Neural crest cell (in vitro differentiated cells): ENCODE measurements at regions not wholly inside any gene's neighbourhood (a gene's known extent, or its start where the extent isn't known, plus 50 kb on each side); places are given as distances from the start of the nearest gene placed in this dataset.

Source experiments
- DNase-seq: peaks from one replicate; pipeline ENCODE4 v3.0.0; 2021; ENCODE audit warnings: low read depth, mixed read lengths, low spot score
- H3K27ac Mint-ChIP-seq: one replicate; pipeline ENCODE4 v1.8.0; 2021; ENCODE audit warnings: mild to moderate bottlenecking, mixed read lengths; ENCODE audit not compliant: unreplicated experiment
- H3K27me3 Mint-ChIP-seq: 2 replicates; pipeline ENCODE4 v1.8.0; 2021; ENCODE audit warnings: low read depth, mild to moderate bottlenecking, mixed read lengths
- H3K36me3 Mint-ChIP-seq: 2 replicates; pipeline ENCODE4 v1.8.0; 2021; ENCODE audit warnings: low read depth, mild to moderate bottlenecking, mixed read lengths
- H3K4me1 Mint-ChIP-seq: 2 replicates; pipeline ENCODE4 v1.8.0; 2021; ENCODE audit warnings: mixed read lengths
- H3K4me3 Mint-ChIP-seq: one replicate; pipeline ENCODE4 v1.8.0; 2021; ENCODE audit warnings: mild to moderate bottlenecking, mixed read lengths
- H3K9me3 Mint-ChIP-seq: 2 replicates; pipeline ENCODE4 v1.8.0; 2021; ENCODE audit warnings: mixed read lengths
- TF ChIP-seq, protein P1 (sequence below): fragments of 200-600 bp; sonication (generic); conservative IDR thresholded peaks from 2 replicates; pipeline ENCODE4 v1.5.0; 2021; ENCODE audit warnings: antibody characterized with exemption, mild to moderate bottlenecking

DNA sequence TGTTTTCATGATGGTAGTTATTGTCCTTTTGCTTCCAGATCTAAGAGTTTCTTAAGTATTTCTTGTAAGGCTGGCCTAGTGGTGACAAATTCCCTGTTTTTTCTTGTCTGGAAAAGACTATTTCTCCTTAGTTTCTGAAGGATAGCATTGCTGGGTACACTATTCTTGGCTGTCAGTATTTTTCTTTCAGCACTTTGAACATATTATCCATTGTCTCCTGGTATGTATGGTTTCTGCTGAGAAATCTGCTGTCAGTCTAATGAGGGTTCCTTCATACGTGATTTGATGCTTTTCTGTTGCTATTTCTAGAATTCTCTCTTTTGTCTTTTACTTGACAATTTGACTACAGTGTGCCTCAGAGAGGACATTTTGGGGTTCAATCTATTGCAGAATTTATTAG lies 134.3 kb downstream of the CGGBP1 start:
- Mint-ChIP-seq H3K9me3 (peaks cover 11% of the 10 kb centered on the region), H3K27me3 (peaks cover 5% of the 10 kb centered on the region), H3K27ac (no peak overlapping the region), H3K36me3 (peaks cover 2% of the 10 kb centered on the region), H3K4me1 (no peaks in the 10 kb centered on the region), H3K4me3 (no peak overlapping the region)
- TF ChIP-seq, protein P1, sequence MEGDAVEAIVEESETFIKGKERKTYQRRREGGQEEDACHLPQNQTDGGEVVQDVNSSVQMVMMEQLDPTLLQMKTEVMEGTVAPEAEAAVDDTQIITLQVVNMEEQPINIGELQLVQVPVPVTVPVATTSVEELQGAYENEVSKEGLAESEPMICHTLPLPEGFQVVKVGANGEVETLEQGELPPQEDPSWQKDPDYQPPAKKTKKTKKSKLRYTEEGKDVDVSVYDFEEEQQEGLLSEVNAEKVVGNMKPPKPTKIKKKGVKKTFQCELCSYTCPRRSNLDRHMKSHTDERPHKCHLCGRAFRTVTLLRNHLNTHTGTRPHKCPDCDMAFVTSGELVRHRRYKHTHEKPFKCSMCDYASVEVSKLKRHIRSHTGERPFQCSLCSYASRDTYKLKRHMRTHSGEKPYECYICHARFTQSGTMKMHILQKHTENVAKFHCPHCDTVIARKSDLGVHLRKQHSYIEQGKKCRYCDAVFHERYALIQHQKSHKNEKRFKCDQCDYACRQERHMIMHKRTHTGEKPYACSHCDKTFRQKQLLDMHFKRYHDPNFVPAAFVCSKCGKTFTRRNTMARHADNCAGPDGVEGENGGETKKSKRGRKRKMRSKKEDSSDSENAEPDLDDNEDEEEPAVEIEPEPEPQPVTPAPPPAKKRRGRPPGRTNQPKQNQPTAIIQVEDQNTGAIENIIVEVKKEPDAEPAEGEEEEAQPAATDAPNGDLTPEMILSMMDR, result no peak
- DNase-seq, result no peak

DNA sequence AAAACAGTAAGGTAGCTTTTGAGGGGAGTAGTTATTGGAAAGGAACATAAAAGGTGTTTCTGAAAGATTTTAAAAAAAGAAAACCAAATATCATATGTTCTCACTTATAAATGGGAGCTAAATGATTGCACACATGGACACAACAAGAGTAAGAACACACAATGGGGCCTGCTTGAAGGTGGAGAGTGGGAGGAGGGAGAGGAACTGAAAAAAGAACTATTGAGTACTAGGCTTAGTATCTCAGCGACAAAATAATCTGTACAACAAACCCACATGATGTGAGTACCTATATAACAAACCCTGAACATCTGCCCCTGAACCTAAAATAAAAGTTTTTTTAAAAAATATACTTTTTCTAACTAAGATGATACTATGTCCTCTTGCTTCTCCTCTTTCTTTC lies 138.3 kb downstream of the CGGBP1 start:
- peaks cover 23% of the 10 kb centered on the region for H3K9me3 Mint-ChIP-seq
- TF ChIP-seq, protein P1, result no peak
- H3K4me3 Mint-ChIP-seq, result no peak overlapping the region
- H3K27ac Mint-ChIP-seq, result no peak overlapping the region
- DNase-seq, result no peak
- peaks cover 2% of the 10 kb centered on the region for H3K36me3 Mint-ChIP-seq
- no peaks in the 10 kb centered on the region for H3K4me1 Mint-ChIP-seq
- peaks cover 8% of the 10 kb centered on the region for H3K27me3 Mint-ChIP-seq

DNA sequence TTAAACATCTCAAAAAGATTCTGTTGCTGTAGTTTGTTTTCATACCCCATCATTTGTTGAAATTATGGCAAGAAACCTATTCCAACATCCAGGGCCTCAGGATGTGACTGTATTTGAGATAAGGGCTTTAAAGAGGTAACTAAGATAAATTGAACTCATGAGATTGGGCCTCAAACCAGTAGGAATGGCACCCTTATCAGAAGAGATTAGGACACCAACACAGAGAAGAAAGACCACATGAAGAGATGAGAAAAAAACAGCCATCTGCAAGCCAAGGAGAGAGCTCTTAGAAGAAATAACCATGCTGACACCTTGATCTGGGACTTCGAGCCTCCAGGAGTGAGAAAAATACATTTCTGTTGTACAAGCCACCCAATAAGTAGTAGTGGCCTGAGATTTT lies 157.7 kb downstream of the CGGBP1 start:
- Mint-ChIP-seq H3K4me3 (no peak overlapping the region), H3K36me3 (no peaks in the 10 kb centered on the region), H3K27ac (no peak overlapping the region), H3K9me3 (no peaks in the 10 kb centered on the region), H3K27me3 (no peaks in the 10 kb centered on the region), H3K4me1 (no peaks in the 10 kb centered on the region)
- DNase-seq, result no peak
- TF ChIP-seq, protein P1, result no peak

DNA sequence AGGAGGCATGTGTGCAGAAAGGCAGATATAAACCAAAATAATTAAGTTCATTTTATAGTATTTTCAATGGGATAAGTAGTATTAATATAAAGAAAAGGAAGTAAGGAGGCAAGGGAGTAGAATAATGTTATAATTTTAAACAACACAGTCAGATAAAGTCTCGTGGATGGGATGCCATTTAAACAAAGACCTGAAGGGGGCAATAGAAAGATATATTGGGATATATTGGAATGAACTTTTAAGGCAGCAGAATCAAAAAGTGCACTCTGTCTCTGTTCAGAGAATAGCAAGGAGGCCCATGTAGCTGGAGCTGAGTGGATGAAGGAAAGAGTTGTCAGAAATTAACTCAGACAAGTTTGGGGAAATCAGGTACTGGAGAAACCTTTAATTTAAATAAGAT lies 158.7 kb downstream of the CGGBP1 start:
- TF ChIP-seq, protein P1, result peak; percentile 27
- no peak overlapping the region for H3K27ac Mint-ChIP-seq

DNA sequence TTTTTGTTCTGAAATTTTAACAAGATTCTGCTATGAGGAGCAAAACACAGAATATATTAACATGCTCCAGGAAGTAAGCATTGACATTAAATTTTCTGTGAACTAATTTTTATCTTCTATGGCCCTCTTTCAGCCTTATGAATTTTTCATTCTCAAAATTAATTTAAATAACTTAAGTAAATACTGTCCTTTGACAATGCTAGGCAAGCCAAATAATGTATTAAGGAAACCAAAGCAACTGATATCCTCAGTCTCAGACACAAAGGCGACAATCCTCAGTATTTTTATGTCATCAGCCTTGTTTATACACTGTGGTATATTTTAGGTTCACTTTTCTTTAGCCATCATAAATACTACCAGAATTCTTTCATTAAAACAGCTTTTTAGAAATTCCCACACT lies 159.8 kb downstream of the CGGBP1 start:
- TF ChIP-seq, protein P1, result no peak
- H3K27ac Mint-ChIP-seq, result no peak overlapping the region
- H3K4me3 Mint-ChIP-seq, result no peak overlapping the region
- no peaks in the 10 kb centered on the region for H3K4me1 Mint-ChIP-seq
- H3K36me3 Mint-ChIP-seq, result no peaks in the 10 kb centered on the region
- DNase-seq, result no peak
- H3K9me3 Mint-ChIP-seq, result no peaks in the 10 kb centered on the region
- H3K27me3 Mint-ChIP-seq, result no peaks in the 10 kb centered on the region

More for the DNA sequence above, 158.7 kb downstream of the CGGBP1 start:
- Mint-ChIP-seq H3K9me3 (no peaks in the 10 kb centered on the region), H3K4me1 (no peaks in the 10 kb centered on the region), H3K36me3 (no peaks in the 10 kb centered on the region), H3K4me3 (no peak overlapping the region), H3K27me3 (no peaks in the 10 kb centered on the region)
- no peak for DNase-seq

DNA sequence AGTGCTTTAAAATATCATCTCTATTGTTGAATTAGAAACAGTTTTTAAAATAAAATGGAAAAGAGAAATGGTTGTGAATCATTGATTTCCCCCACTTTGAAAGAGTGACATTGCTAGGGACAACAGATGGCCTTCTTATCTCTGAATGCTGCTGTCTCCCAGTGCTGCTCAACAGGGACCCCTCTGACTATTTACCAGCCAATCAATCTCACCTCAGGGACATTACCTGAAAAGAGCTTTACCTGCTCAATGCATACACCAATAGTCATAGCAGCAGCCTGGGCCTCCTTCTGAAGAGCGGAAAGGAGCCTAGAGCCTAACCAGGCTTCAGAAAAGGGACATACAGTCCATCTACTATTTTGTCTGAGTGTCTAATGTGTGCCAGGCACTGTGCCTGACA lies 162.8 kb downstream of the CGGBP1 start:
- H3K36me3 Mint-ChIP-seq, result no peaks in the 10 kb centered on the region
- H3K4me3 Mint-ChIP-seq, result no peak overlapping the region
- H3K4me1 Mint-ChIP-seq, result no peaks in the 10 kb centered on the region
- H3K27me3 Mint-ChIP-seq, result no peaks in the 10 kb centered on the region
- TF ChIP-seq, protein P1, result no peak
- no peaks in the 10 kb centered on the region for H3K9me3 Mint-ChIP-seq
- DNase-seq, result no peak
- H3K27ac Mint-ChIP-seq, result no peak overlapping the region
